ENCODE measurements at regions not wholly inside any gene's neighbourhood (a gene's known extent, or its start where the extent isn't known, plus 50 kb on each side); places are given as distances from the start of the nearest gene placed in this dataset.
A peak's percentile ranks its signal among the peaks of the same experiment; 100 is the strongest.

GRCh38 chr6:155787168-155787567 is 331.5 kb upstream of the NOX3 start:
- no peaks in the 10 kb centered on the region for H3K27me3 ChIP-seq
- TF ChIP-seq POLR2A (IDR thresholded peaks at IDR 0.05) (no peak), CTCF (IDR thresholded peaks at IDR 0.05) (no peak)
- whole genome bisulfite sequencing, 4 donors = 92 to 98% (median 94%) methylated on average over 4 to 5 of the region's 5 CpGs
- H3K27ac ChIP-seq = no peak overlapping the region
- peaks cover 0 to 4% of the 10 kb centered on the region in 2 donors for H3K4me1 ChIP-seq (replicated peaks in 1 of 2)
- no peak overlapping the region for H3K4me3 ChIP-seq
- intact Hi-C loops (cut with DNase I) = no loop called here
- no peaks in the 10 kb centered on the region for H3K36me3 ChIP-seq (replicated peaks in 1 of 2)
- no peaks in the 10 kb centered on the region for H3K9me3 ChIP-seq (replicated peaks in 1 of 3)
- no peak for DNase-seq

GRCh38 chr6:155786528-155786927 is 330.9 kb upstream of the NOX3 start:
- H3K4me3 ChIP-seq = no peak overlapping the region
- intact Hi-C loops (cut with DNase I) = no loop called here
- no peak for DNase-seq
- H3K36me3 ChIP-seq (replicated peaks in 1 of 2) = no peaks in the 10 kb centered on the region
- no peak overlapping the region for H3K27ac ChIP-seq
- H3K4me1 ChIP-seq (replicated peaks in 1 of 2) = peaks cover 0 to 8% of the 10 kb centered on the region in 2 donors
- H3K27me3 ChIP-seq = no peaks in the 10 kb centered on the region
- no peaks in the 10 kb centered on the region for H3K9me3 ChIP-seq (replicated peaks in 1 of 3)
- TF ChIP-seq CTCF (IDR thresholded peaks at IDR 0.05) (no peak), POLR2A (IDR thresholded peaks at IDR 0.05) (no peak)
- 91 to 100% (median 97%) methylated on average over 1 of the region's 1 CpG for WGBS, 4 donors

- H3K4me3 ChIP-seq = no peak overlapping the region
- peaks cover 0 to 11% of the 10 kb centered on the region in 2 donors for H3K4me1 ChIP-seq (replicated peaks in 1 of 2)
- H3K36me3 ChIP-seq (replicated peaks in 1 of 2) = no peaks in the 10 kb centered on the region
- intact Hi-C loops (cut with DNase I) = no loop called here
- no peak for DNase-seq
- no peak for TF ChIP-seq POLR2A (IDR thresholded peaks at IDR 0.05)
- no peak for TF ChIP-seq CTCF (IDR thresholded peaks at IDR 0.05)
- 77 to 87% (median 83%) methylated on average over 9 of the region's 9 CpGs for WGBS, 4 donors
- peak overlapping the region in 2 of 5 donors; percentile 24 to 43 for H3K27ac ChIP-seq
- H3K27me3 ChIP-seq = no peaks in the 10 kb centered on the region
- H3K9me3 ChIP-seq (replicated peaks in 1 of 3) = no peaks in the 10 kb centered on the region
Observed at GRCh38 chr6:155782739-155783459, 327.3 kb upstream of the NOX3 start.

GRCh38 chr6:155782320-155782731 is 326.7 kb upstream of the NOX3 start:
- no peaks in the 10 kb centered on the region for H3K9me3 ChIP-seq (replicated peaks in 1 of 3)
- peak in 5 of 7 donors; percentile 2 to 30 (median 19) for DNase-seq
- H3K4me1 ChIP-seq (replicated peaks in 1 of 2) = peaks cover 0 to 11% of the 10 kb centered on the region in 2 donors
- no peak overlapping the region for H3K4me3 ChIP-seq
- H3K36me3 ChIP-seq (replicated peaks in 1 of 2) = no peaks in the 10 kb centered on the region
- H3K27ac ChIP-seq = peak overlapping the region in 2 of 5 donors; percentile 24 to 43
- H3K27me3 ChIP-seq = no peaks in the 10 kb centered on the region
- no peak for TF ChIP-seq CTCF (IDR thresholded peaks at IDR 0.05)
- TF ChIP-seq POLR2A (IDR thresholded peaks at IDR 0.05) = no peak
- intact Hi-C loops (cut with DNase I) = no loop called here
